D341Med (cell line): ENCODE measurements at regions not wholly inside any gene's neighbourhood (a gene's known extent, or its start where the extent isn't known, plus 50 kb on each side); places are given as distances from the start of the nearest gene placed in this dataset.

Source experiments
- DNase-seq: peaks from one replicate; pipeline ENCODE4 v3.0.0; 2012; ENCODE audit warnings: low spot score

GRCh38 chr2:100627330-100628300 lies 64.8 kb downstream of the PDCL3 start:
- no peak for DNase-seq

GRCh38 chr2:100628506-100628905 lies 65.7 kb downstream of the PDCL3 start:
- no peak for DNase-seq

GRCh38 chr2:100629309-100629708 lies 66.5 kb downstream of the PDCL3 start:
- DNase-seq, result no peak

GRCh38 chr2:100630473-100630977 lies 67.7 kb downstream of the PDCL3 start:
- no peak for DNase-seq

- DNase-seq, result no peak
Observed at GRCh38 chr2:100632037-100632436, 69.2 kb downstream of the PDCL3 start.

- DNase-seq, result no peak
Observed at GRCh38 chr2:100632759-100633158, 70.0 kb downstream of the PDCL3 start.

GRCh38 chr2:100639588-100640390 lies 77.0 kb downstream of the PDCL3 start:
- no peak for DNase-seq

- DNase-seq, result no peak
Observed at GRCh38 chr2:100640431-100641124, 77.8 kb downstream of the PDCL3 start.

GRCh38 chr2:100641125-100641435 lies 78.3 kb downstream of the PDCL3 start:
- DNase-seq, result no peak

- no peak for DNase-seq
Observed at GRCh38 chr2:100642425-100642824, 79.6 kb downstream of the PDCL3 start.

GRCh38 chr2:100643467-100643866 lies 80.7 kb downstream of the PDCL3 start:
- no peak for DNase-seq

- DNase-seq, result no peak
Observed at GRCh38 chr2:100643906-100644501, 81.2 kb downstream of the PDCL3 start.

- DNase-seq, result no peak
Observed at GRCh38 chr2:100645695-100646429, 83.1 kb downstream of the PDCL3 start.

GRCh38 chr2:100647709-100648108 lies 84.9 kb downstream of the PDCL3 start:
- no peak for DNase-seq

- DNase-seq, result no peak
Observed at GRCh38 chr2:100650151-100650550, 87.4 kb downstream of the PDCL3 start.

GRCh38 chr2:100653449-100654035 lies 90.7 kb downstream of the PDCL3 start:
- DNase-seq, result no peak

- no peak for DNase-seq
Observed at GRCh38 chr2:100654611-100655010, 91.8 kb downstream of the PDCL3 start.

- no peak for DNase-seq
Observed at GRCh38 chr2:100655446-100655845, 92.7 kb downstream of the PDCL3 start.

GRCh38 chr2:100655936-100656534 lies 93.2 kb downstream of the PDCL3 start:
- no peak for DNase-seq

- DNase-seq, result no peak
Observed at GRCh38 chr2:100658017-100658416, 95.2 kb downstream of the PDCL3 start.
